GM21447 (cell line): ENCODE measurements at regions not wholly inside any gene's neighbourhood (a gene's known extent, or its start where the extent isn't known, plus 50 kb on each side); places are given as distances from the start of the nearest gene placed in this dataset.
A peak's percentile ranks its signal among the peaks of the same experiment; 100 is the strongest.

Source experiments
- ATAC-seq: cut with Tn5 transposase; IDR thresholded peaks from one replicate; pipeline ENCODE4 v1.9.1; 2021; ENCODE audit not compliant: unreplicated experiment

GRCh38 chr20:20888936-20889335, 176.5 kb upstream of the RALGAPA2 start:
- ATAC-seq = no peak

- no peak for ATAC-seq
Observed at GRCh38 chr20:20888266-20888656, 175.8 kb upstream of the RALGAPA2 start.

- no peak for ATAC-seq
Observed at GRCh38 chr20:20887593-20888265, 175.3 kb upstream of the RALGAPA2 start.

- no peak for ATAC-seq
Observed at GRCh38 chr20:20881808-20882207, 169.4 kb upstream of the RALGAPA2 start.

- ATAC-seq = no peak
Observed at GRCh38 chr20:20877079-20877478, 164.6 kb upstream of the RALGAPA2 start.

- no peak for ATAC-seq
Observed at GRCh38 chr20:20875716-20876115, 163.3 kb upstream of the RALGAPA2 start.

- no peak for ATAC-seq
Observed at GRCh38 chr20:20872428-20872827, 160.0 kb upstream of the RALGAPA2 start.

- no peak for ATAC-seq
Observed at GRCh38 chr20:20869161-20869775, 156.8 kb upstream of the RALGAPA2 start.

- ATAC-seq = no peak
Observed at GRCh38 chr20:20864351-20865096, 152.1 kb upstream of the RALGAPA2 start.

GRCh38 chr20:20860078-20860806, 147.8 kb upstream of the RALGAPA2 start:
- peak; percentile 87 for ATAC-seq

GRCh38 chr20:20859510-20859909, 147.1 kb upstream of the RALGAPA2 start:
- no peak for ATAC-seq

- no peak for ATAC-seq
Observed at GRCh38 chr20:20856956-20857355, 144.5 kb upstream of the RALGAPA2 start.

GRCh38 chr20:20856306-20856705, 143.9 kb upstream of the RALGAPA2 start:
- no peak for ATAC-seq

GRCh38 chr20:20851385-20851784, 138.9 kb upstream of the RALGAPA2 start:
- no peak for ATAC-seq

GRCh38 chr20:20850407-20850806, 138.0 kb upstream of the RALGAPA2 start:
- ATAC-seq = no peak

GRCh38 chr20:20849161-20849560, 136.7 kb upstream of the RALGAPA2 start:
- no peak for ATAC-seq

GRCh38 chr20:20847814-20848213, 135.4 kb upstream of the RALGAPA2 start:
- ATAC-seq = no peak

- ATAC-seq = no peak
Observed at GRCh38 chr20:20843982-20844381, 131.5 kb upstream of the RALGAPA2 start.

GRCh38 chr20:20839771-20840170, 127.3 kb upstream of the RALGAPA2 start:
- ATAC-seq = no peak

GRCh38 chr20:20837574-20838021, 125.2 kb upstream of the RALGAPA2 start:
- ATAC-seq = no peak

- no peak for ATAC-seq
Observed at GRCh38 chr20:20836836-20837235, 124.4 kb upstream of the RALGAPA2 start.
